ENCODE measurements at regions not wholly inside any gene's neighbourhood (a gene's known extent, or its start where the extent isn't known, plus 50 kb on each side); places are given as distances from the start of the nearest gene placed in this dataset.

- TF ChIP-seq CTCF (conservative IDR thresholded peaks at IDR 0.05 in 1 of 2, IDR thresholded peaks at IDR 0.05 in 1 of 2; ENCODE audit: low read depth in 1 of 2, low read length in 2 of 2) (no peak), EZH2 (IDR thresholded peaks at IDR 0.05; ENCODE audit: low read length, missing control alignments) (no peak)
These were observed 55.1 kb upstream of the SLC1A1 start for GRCh38 chr9:4435197-4435596.
